Osteoblast (primary cell): ENCODE measurements at regions not wholly inside any gene's neighbourhood (a gene's known extent, or its start where the extent isn't known, plus 50 kb on each side); places are given as distances from the start of the nearest gene placed in this dataset.

ENCODE experiments used
- DNase-seq: peaks from one replicate; pipeline ENCODE4 v3.0.0; 2011; ENCODE audit warnings: low spot score, mixed read lengths; ENCODE audit not compliant: insufficient read length; ENCODE audit errors: missing footprints
- H2AFZ ChIP-seq: 2 replicates; pipeline ENCODE4 v1.6.0; 2011; ENCODE audit warnings: mild to moderate bottlenecking, low read length
- H3K27ac ChIP-seq: 2 replicates; pipeline ENCODE4 v1.5.1; 2011; ENCODE audit warnings: mild to moderate bottlenecking, low read depth, low read length, moderate library complexity
- H3K27me3 ChIP-seq: 2 replicates; pipeline ENCODE4 v1.6.0; 2012; ENCODE audit warnings: mild to moderate bottlenecking, control low read depth, inconsistent platforms, low read length, moderate library complexity; ENCODE audit not compliant: insufficient read depth
- H3K36me3 ChIP-seq: 2 replicates; pipeline ENCODE4 v1.5.1; 2011; ENCODE audit warnings: mild to moderate bottlenecking, low read length, control low read depth, moderate library complexity; ENCODE audit not compliant: insufficient read depth
- H3K4me1 ChIP-seq: 2 replicates; pipeline ENCODE4 v1.5.1; 2011; ENCODE audit warnings: mild to moderate bottlenecking, low read length, control low read depth, moderate library complexity; ENCODE audit not compliant: insufficient read depth
- H3K4me2 ChIP-seq: 2 replicates; pipeline ENCODE4 v1.6.0; 2011; ENCODE audit warnings: mild to moderate bottlenecking, low read length; ENCODE audit not compliant: insufficient read depth
- H3K4me3 ChIP-seq: fragments of 200-600 bp; sonication (generic); 3 replicates; pipeline ENCODE4 v1.5.1; 2012; ENCODE audit warnings: mild to moderate bottlenecking, low read length, inconsistent platforms; ENCODE audit not compliant: insufficient read depth
- H3K79me2 ChIP-seq: 2 replicates; pipeline ENCODE4 v1.6.0; 2012; ENCODE audit warnings: mild to moderate bottlenecking, low read length, control low read depth, inconsistent platforms; ENCODE audit not compliant: insufficient read depth
- H3K9me3 ChIP-seq: 2 replicates; pipeline ENCODE4 v1.5.1; 2011; ENCODE audit warnings: low read depth, low read length, control low read depth
- H4K20me1 ChIP-seq: 2 replicates; pipeline ENCODE4 v1.6.0; 2012; ENCODE audit warnings: mild to moderate bottlenecking, low read length, control low read depth; ENCODE audit not compliant: insufficient read depth
- TF ChIP-seq, protein P1 (sequence below): IDR thresholded peaks from 2 replicates; pipeline ENCODE4 v1.5.1; 2011; ENCODE audit warnings: mild to moderate bottlenecking, low read depth, low read length, moderate library complexity; ENCODE audit errors: extremely low read depth

DNA sequence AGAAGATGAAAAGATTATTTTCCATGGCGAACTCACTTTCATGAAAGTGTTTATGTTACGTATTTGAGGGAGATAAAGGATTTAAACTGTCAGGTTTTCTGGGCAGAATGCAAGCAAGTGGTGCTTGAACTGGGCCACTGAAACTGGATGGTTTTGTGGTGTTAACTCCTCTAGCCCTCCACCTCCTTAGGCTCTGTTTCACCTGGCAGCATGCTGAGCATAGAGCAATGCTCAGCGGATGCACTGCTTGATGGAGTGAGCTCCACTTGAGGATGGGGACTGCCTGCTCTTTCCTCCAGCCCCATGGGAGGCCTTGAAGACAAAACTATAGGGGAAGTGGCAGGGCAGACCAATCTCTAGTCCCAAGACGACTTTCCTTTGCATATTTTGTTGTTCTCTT is 345.8 kb downstream of the TDRD15 start:
- Histone ChIP-seq H3K9me3 (no peaks in the 10 kb centered on the region), H3K27me3 (no peaks in the 10 kb centered on the region), H3K79me2 (no peaks in the 10 kb centered on the region), H3K27ac (no peak overlapping the region), H4K20me1 (no peaks in the 10 kb centered on the region), H2AFZ (no peak overlapping the region), H3K4me3 (no peak overlapping the region), H3K4me2 (no peak overlapping the region), H3K36me3 (no peaks in the 10 kb centered on the region), H3K4me1 (no peaks in the 10 kb centered on the region)
- no peak for DNase-seq
- TF ChIP-seq, protein P1, sequence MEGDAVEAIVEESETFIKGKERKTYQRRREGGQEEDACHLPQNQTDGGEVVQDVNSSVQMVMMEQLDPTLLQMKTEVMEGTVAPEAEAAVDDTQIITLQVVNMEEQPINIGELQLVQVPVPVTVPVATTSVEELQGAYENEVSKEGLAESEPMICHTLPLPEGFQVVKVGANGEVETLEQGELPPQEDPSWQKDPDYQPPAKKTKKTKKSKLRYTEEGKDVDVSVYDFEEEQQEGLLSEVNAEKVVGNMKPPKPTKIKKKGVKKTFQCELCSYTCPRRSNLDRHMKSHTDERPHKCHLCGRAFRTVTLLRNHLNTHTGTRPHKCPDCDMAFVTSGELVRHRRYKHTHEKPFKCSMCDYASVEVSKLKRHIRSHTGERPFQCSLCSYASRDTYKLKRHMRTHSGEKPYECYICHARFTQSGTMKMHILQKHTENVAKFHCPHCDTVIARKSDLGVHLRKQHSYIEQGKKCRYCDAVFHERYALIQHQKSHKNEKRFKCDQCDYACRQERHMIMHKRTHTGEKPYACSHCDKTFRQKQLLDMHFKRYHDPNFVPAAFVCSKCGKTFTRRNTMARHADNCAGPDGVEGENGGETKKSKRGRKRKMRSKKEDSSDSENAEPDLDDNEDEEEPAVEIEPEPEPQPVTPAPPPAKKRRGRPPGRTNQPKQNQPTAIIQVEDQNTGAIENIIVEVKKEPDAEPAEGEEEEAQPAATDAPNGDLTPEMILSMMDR = no peak

DNA sequence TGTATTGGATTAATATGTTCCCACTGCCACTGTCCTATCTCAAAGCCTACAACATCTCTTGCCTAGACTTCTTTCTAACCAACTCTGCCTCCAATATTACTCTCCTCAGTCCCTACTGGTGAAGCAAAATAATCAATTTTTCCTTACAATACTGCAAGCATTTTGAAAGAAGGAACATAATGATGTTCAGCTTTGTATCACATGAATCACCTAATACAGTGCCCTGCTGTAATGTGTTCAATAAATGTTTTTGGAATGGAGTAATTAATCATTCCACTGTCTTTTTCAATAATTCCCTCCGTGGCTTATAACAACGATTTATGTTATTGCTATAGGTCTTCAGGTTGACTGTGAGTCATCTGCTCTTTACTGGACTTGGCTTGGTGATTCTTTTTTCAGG is 356.4 kb downstream of the TDRD15 start:
- TF ChIP-seq, protein P1 = no peak

DNA sequence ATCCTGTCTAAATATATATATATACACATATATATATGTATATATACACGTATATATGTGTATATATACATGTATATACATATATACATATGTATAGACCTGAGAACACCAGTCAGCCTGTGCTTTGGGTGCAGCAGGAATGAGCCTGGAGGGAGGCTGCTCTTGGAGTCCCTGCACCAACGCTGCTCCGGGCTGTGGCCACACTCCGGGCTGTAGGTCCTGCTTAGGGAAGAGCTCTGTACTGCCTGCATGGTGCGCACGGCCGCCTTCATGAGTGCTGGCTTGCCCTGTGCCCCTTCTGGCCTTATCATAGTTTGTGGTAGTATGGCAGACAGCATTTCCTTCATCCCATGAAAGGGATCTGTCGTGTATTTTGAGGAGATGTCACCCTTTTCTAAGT is 360.9 kb downstream of the TDRD15 start:
- H2AFZ ChIP-seq = no peak overlapping the region
- H3K9me3 ChIP-seq = peaks cover 3% of the 10 kb centered on the region
- H3K27ac ChIP-seq = no peak overlapping the region
- H3K4me3 ChIP-seq = no peak overlapping the region
- no peaks in the 10 kb centered on the region for H3K4me1 ChIP-seq
- TF ChIP-seq, protein P1 = no peak
- H3K4me2 ChIP-seq = no peak overlapping the region
- no peaks in the 10 kb centered on the region for H3K36me3 ChIP-seq
- H3K27me3 ChIP-seq = no peaks in the 10 kb centered on the region
- H3K79me2 ChIP-seq = no peaks in the 10 kb centered on the region
- no peak for DNase-seq
- no peaks in the 10 kb centered on the region for H4K20me1 ChIP-seq

More for the DNA sequence above, 356.4 kb downstream of the TDRD15 start:
- H3K27ac ChIP-seq = no peak overlapping the region
- H3K79me2 ChIP-seq = no peaks in the 10 kb centered on the region
- H3K27me3 ChIP-seq = no peaks in the 10 kb centered on the region
- H3K4me1 ChIP-seq = no peaks in the 10 kb centered on the region
- no peak overlapping the region for H3K4me2 ChIP-seq
- DNase-seq = no peak
- peaks cover 4% of the 10 kb centered on the region for H3K9me3 ChIP-seq
- H2AFZ ChIP-seq = no peak overlapping the region
- H3K36me3 ChIP-seq = no peaks in the 10 kb centered on the region
- no peak overlapping the region for H3K4me3 ChIP-seq
- H4K20me1 ChIP-seq = no peaks in the 10 kb centered on the region

DNA sequence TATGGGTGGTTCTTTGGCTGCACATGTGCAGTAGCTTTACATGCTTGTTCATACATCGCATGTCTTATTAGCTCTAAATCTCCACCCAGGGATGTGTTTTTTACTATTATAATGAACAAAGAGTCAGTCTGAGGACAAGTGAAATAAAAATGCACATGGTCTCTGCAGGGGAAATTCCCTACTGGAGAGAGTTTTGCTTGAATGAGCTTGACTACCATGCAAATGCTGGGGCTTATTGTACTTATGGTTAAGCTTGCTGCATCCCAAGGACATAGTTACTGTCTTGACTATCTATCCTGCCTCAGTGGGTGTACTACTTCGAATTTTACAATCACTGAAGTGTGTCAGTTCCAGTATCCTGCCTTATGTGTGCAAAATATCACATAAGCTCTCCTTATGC is 362.7 kb downstream of the TDRD15 start:
- no peak for DNase-seq
- Histone ChIP-seq H3K4me1 (no peaks in the 10 kb centered on the region), H3K36me3 (no peaks in the 10 kb centered on the region), H4K20me1 (no peaks in the 10 kb centered on the region), H3K4me3 (no peak overlapping the region), H3K27me3 (no peaks in the 10 kb centered on the region), H3K27ac (no peak overlapping the region), H2AFZ (no peak overlapping the region), H3K79me2 (no peaks in the 10 kb centered on the region), H3K4me2 (no peak overlapping the region), H3K9me3 (no peaks in the 10 kb centered on the region)
- TF ChIP-seq, protein P1 = no peak
